Spleen (tissue), 7 donors: ENCODE measurements at regions not wholly inside any gene's neighbourhood (a gene's known extent, or its start where the extent isn't known, plus 50 kb on each side); places are given as distances from the start of the nearest gene placed in this dataset.

Experiments used
- POLR2A ChIP-seq, 3 donors: fragments of 450-650 bp; IDR thresholded peaks; one replicate each; pipeline ENCODE4 v1.5.1; 2017; ENCODE audit warnings: antibody characterized with exemption in 3 of 3, mild to moderate bottlenecking in 1 of 3
- POLR2AphosphoS5 ChIP-seq, 3 donors: sonication (generic); formaldehyde crosslinking; IDR thresholded peaks; one replicate each; pipeline ENCODE4 v1.5.1; 2017; ENCODE audit warnings: antibody characterized with exemption in 3 of 3
- TF ChIP-seq, protein P1 (sequence below), 11 experiments: fragments of 200-600 bp in 7 of 11; fragments of 450-650 bp in 4 of 11; sonication (generic) in 4 of 11; IDR thresholded peaks in 8 of 11; conservative IDR thresholded peaks in 3 of 11; 1 replicate in 7 of 11; 2 replicates in 4 of 11; pipeline versions ENCODE4 v1.4.0 to v1.8.0; 2016 to 2021; ENCODE audit warnings: antibody characterized with exemption in 11 of 11, inconsistent platforms in 4 of 11, mild to moderate bottlenecking in 1 of 11
- donor health status: DM: no; HTN: no; CAD: no; lungs with moderate emphysema.
- donor health status: DM: no; HTN: no; CAD: no.
- donor health status: DM: no; HTN: no; CAD: no.

DNA sequence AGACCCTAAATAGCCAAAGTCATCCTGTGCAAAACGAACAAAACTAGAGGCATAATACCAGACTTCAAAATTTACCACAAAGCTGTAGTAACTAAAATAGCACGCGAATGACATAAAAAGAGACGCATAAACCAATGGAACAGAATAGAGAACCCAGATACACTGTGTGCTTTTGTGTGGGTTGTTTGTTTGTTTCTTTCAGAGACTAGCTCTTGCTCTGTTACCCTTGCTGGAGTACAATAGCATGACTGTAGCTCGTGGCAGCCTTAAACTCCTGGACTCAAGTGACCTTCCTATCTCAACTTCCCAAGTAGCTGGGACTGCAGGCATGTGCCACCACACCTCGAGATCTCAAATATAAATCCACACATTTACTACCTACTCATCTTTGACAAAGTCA lies 1314.6 kb upstream of the GBE1 start:
- TF ChIP-seq, protein P1, sequence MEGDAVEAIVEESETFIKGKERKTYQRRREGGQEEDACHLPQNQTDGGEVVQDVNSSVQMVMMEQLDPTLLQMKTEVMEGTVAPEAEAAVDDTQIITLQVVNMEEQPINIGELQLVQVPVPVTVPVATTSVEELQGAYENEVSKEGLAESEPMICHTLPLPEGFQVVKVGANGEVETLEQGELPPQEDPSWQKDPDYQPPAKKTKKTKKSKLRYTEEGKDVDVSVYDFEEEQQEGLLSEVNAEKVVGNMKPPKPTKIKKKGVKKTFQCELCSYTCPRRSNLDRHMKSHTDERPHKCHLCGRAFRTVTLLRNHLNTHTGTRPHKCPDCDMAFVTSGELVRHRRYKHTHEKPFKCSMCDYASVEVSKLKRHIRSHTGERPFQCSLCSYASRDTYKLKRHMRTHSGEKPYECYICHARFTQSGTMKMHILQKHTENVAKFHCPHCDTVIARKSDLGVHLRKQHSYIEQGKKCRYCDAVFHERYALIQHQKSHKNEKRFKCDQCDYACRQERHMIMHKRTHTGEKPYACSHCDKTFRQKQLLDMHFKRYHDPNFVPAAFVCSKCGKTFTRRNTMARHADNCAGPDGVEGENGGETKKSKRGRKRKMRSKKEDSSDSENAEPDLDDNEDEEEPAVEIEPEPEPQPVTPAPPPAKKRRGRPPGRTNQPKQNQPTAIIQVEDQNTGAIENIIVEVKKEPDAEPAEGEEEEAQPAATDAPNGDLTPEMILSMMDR (IDR thresholded peaks at IDR 0.05 in 8 of 11, conservative IDR thresholded peaks at IDR 0.05 in 3 of 11), result no peak
- TF ChIP-seq POLR2A (IDR thresholded peaks at IDR 0.05), result no peak
- TF ChIP-seq POLR2AphosphoS5 (IDR thresholded peaks at IDR 0.05), result no peak
